GM12892 (cell line): ENCODE measurements at regions not wholly inside any gene's neighbourhood (a gene's known extent, or its start where the extent isn't known, plus 50 kb on each side); places are given as distances from the start of the nearest gene placed in this dataset.

Experiments
- POLR2A ChIP-seq: IDR thresholded peaks from 2 replicates; pipeline ENCODE4 v1.6.1; 2011; ENCODE audit warnings: low read depth, low read length, control low read depth
- POLR2AphosphoS5 ChIP-seq: IDR thresholded peaks from 2 replicates; pipeline ENCODE4 v1.6.1; 2011; ENCODE audit warnings: low read depth, low read length, control low read depth
- TAF1 ChIP-seq: IDR thresholded peaks from 2 replicates; pipeline ENCODE4 v1.6.1; 2011; ENCODE audit warnings: low read depth, mild to moderate bottlenecking, control low read depth, low read length, borderline replicate concordance

- TF ChIP-seq POLR2AphosphoS5 (no peak), POLR2A (no peak), TAF1 (no peak)
Observed at GRCh38 chr2:42973726-42974125, 181.3 kb upstream of the HAAO start.
